Activated effector memory CD4-positive, alpha-beta T cell treated with anti-CD3 and anti-CD28 coated beads, Interleukin-2, amount 50 U/mL, for 16 hours (primary cell): ENCODE measurements at regions not wholly inside any gene's neighbourhood (a gene's known extent, or its start where the extent isn't known, plus 50 kb on each side); places are given as distances from the start of the nearest gene placed in this dataset.
"Not testable (repeated sequence)": the region's sequence is repeated elsewhere in the genome, so short reads cannot be mapped to it uniquely, and the experiment has no call there.

Experiments used
- DNase-seq: peaks from one replicate; pipeline ENCODE4 v3.0.0-alpha.2; 2020

GRCh38 chr4:102397056-102397455 is 51.8 kb upstream of the SLC39A8 start:
- DNase-seq: not testable (repeated sequence)

GRCh38 chr4:102399021-102399420 is 53.7 kb upstream of the SLC39A8 start:
- DNase-seq: no peak

- no peak for DNase-seq
These were observed 55.6 kb upstream of the SLC39A8 start for GRCh38 chr4:102400898-102401297.

GRCh38 chr4:102402223-102402622 is 56.9 kb upstream of the SLC39A8 start:
- no peak for DNase-seq

- DNase-seq: no peak
These were observed 57.8 kb upstream of the SLC39A8 start for GRCh38 chr4:102403116-102403515.

GRCh38 chr4:102404431-102404969 is 59.2 kb upstream of the SLC39A8 start:
- no peak for DNase-seq

- DNase-seq: no peak
These were observed 60.6 kb upstream of the SLC39A8 start for GRCh38 chr4:102405821-102406401.

GRCh38 chr4:102410884-102411283 is 65.6 kb upstream of the SLC39A8 start:
- not testable (repeated sequence) for DNase-seq

GRCh38 chr4:102411408-102411807 is 66.1 kb upstream of the SLC39A8 start:
- no peak for DNase-seq

- no peak for DNase-seq
These were observed 71.5 kb upstream of the SLC39A8 start for GRCh38 chr4:102416765-102417164.

GRCh38 chr4:102420563-102421398 is 75.5 kb upstream of the SLC39A8 start:
- DNase-seq: no peak

GRCh38 chr4:102422843-102423242 is 77.6 kb upstream of the SLC39A8 start:
- no peak for DNase-seq

- DNase-seq: no peak
These were observed 77.8 kb upstream of the NFKB1 start for GRCh38 chr4:102423375-102423774.

GRCh38 chr4:102427371-102427998 is 73.7 kb upstream of the NFKB1 start:
- DNase-seq: no peak

- no peak for DNase-seq
These were observed 73.0 kb upstream of the NFKB1 start for GRCh38 chr4:102428122-102428521.

GRCh38 chr4:102429553-102429952 is 71.6 kb upstream of the NFKB1 start:
- no peak for DNase-seq

GRCh38 chr4:102430461-102430910 is 70.7 kb upstream of the NFKB1 start:
- no peak for DNase-seq

- no peak for DNase-seq
These were observed 69.6 kb upstream of the NFKB1 start for GRCh38 chr4:102431608-102431961.

- no peak for DNase-seq
These were observed 64.0 kb upstream of the NFKB1 start for GRCh38 chr4:102437111-102437510.

- no peak for DNase-seq
These were observed 62.5 kb upstream of the NFKB1 start for GRCh38 chr4:102438396-102439235.

GRCh38 chr4:102439236-102439614 is 61.9 kb upstream of the NFKB1 start:
- no peak for DNase-seq

GRCh38 chr4:102439812-102440211 is 61.3 kb upstream of the NFKB1 start:
- DNase-seq: no peak

GRCh38 chr4:102440498-102440897 is 60.7 kb upstream of the NFKB1 start:
- no peak for DNase-seq
